Fibroblast of lung (primary cell): ENCODE measurements at regions not wholly inside any gene's neighbourhood (a gene's known extent, or its start where the extent isn't known, plus 50 kb on each side); places are given as distances from the start of the nearest gene placed in this dataset.
A peak's percentile ranks its signal among the peaks of the same experiment; 100 is the strongest.

Experiments
- DNase-seq, 2 donors: peaks; one replicate each; pipeline versions ENCODE4 v3.0.0 to v3.0.0-alpha.2; 2010; ENCODE audit warnings: low read depth in 2 of 2
- H2AFZ ChIP-seq: 2 replicates; pipeline ENCODE4 v1.5.1; 2012; ENCODE audit warnings: low read length, control low read depth, inconsistent platforms
- H3K27ac ChIP-seq: 2 replicates; pipeline ENCODE4 v1.5.1; 2011; ENCODE audit warnings: low read length, control low read depth; ENCODE audit not compliant: insufficient read depth
- H3K27me3 ChIP-seq: 2 replicates; pipeline ENCODE4 v1.5.1; 2011; ENCODE audit warnings: mild to moderate bottlenecking, low read length; ENCODE audit not compliant: control insufficient read depth, insufficient read depth
- H3K36me3 ChIP-seq: 2 replicates; pipeline ENCODE4 v1.5.1; 2011; ENCODE audit warnings: low read length; ENCODE audit not compliant: control insufficient read depth, insufficient read depth
- H3K4me1 ChIP-seq: 2 replicates; pipeline ENCODE4 v1.5.1; 2011; ENCODE audit warnings: low read length; ENCODE audit not compliant: control insufficient read depth, insufficient read depth; ENCODE audit errors: extremely low read depth
- H3K4me2 ChIP-seq: 2 replicates; pipeline ENCODE4 v1.5.1; 2011; ENCODE audit warnings: low read length, control low read depth; ENCODE audit not compliant: insufficient read depth; ENCODE audit errors: extremely low read depth
- H3K4me3 ChIP-seq, 4 experiments: fragments of 200-600 bp in 1 of 4; sonication (generic) in 1 of 4; replicated peaks in 1 of 4; 2 replicates each; pipeline ENCODE4 v1.5.1; 2011 to 2016; ENCODE audit warnings: low read length in 4 of 4, low read depth in 3 of 4, mild to moderate bottlenecking in 3 of 4, control low read depth in 2 of 4, inconsistent platforms in 1 of 4, mixed read lengths in 1 of 4; ENCODE audit not compliant: insufficient read depth in 1 of 4; ENCODE audit errors: control extremely low read depth in 1 of 4
- H3K79me2 ChIP-seq: 2 replicates; pipeline ENCODE4 v1.5.1; 2012; ENCODE audit warnings: mild to moderate bottlenecking, low read length, inconsistent platforms; ENCODE audit not compliant: control insufficient read depth, insufficient read depth
- H3K9ac ChIP-seq: 2 replicates; pipeline ENCODE4 v1.5.1; 2011; ENCODE audit warnings: mild to moderate bottlenecking, low read length, control low read depth; ENCODE audit not compliant: insufficient read depth
- H3K9me3 ChIP-seq: 2 replicates; pipeline ENCODE4 v1.5.1; 2012; ENCODE audit warnings: low read depth, low read length; ENCODE audit not compliant: control insufficient read depth, insufficient read depth
- H4K20me1 ChIP-seq: 2 replicates; pipeline ENCODE4 v1.5.1; 2011; ENCODE audit warnings: low read length; ENCODE audit not compliant: control insufficient read depth, insufficient read depth; ENCODE audit errors: extremely low read depth
- EZH2 ChIP-seq: IDR thresholded peaks from 2 replicates; pipeline ENCODE4 v1.5.1; 2012; ENCODE audit warnings: low read length, control low read depth, mild to moderate bottlenecking; ENCODE audit errors: missing control alignments
- TF ChIP-seq, protein P1 (sequence below), 2 donors: IDR thresholded peaks in 1 of 2; conservative IDR thresholded peaks in 1 of 2; 1 replicate in 1 of 2; 2 replicates in 1 of 2; pipeline ENCODE4 v1.5.1; 2011 to 2012; ENCODE audit warnings: low read length in 2 of 2, control low read depth in 1 of 2, inconsistent platforms in 1 of 2, low read depth in 1 of 2, mild to moderate bottlenecking in 1 of 2

- no peak overlapping the region for H3K9ac ChIP-seq
- no peak overlapping the region for H3K27ac ChIP-seq
- H3K4me1 ChIP-seq, result peaks cover 6% of the 10 kb centered on the region
- DNase-seq, result peak; percentile 28 to 81
- no peak overlapping the region for H3K4me3 ChIP-seq
- no peak overlapping the region for H3K4me2 ChIP-seq
- no peaks in the 10 kb centered on the region for H3K27me3 ChIP-seq
- no peak overlapping the region for H2AFZ ChIP-seq
- TF ChIP-seq, protein P1, sequence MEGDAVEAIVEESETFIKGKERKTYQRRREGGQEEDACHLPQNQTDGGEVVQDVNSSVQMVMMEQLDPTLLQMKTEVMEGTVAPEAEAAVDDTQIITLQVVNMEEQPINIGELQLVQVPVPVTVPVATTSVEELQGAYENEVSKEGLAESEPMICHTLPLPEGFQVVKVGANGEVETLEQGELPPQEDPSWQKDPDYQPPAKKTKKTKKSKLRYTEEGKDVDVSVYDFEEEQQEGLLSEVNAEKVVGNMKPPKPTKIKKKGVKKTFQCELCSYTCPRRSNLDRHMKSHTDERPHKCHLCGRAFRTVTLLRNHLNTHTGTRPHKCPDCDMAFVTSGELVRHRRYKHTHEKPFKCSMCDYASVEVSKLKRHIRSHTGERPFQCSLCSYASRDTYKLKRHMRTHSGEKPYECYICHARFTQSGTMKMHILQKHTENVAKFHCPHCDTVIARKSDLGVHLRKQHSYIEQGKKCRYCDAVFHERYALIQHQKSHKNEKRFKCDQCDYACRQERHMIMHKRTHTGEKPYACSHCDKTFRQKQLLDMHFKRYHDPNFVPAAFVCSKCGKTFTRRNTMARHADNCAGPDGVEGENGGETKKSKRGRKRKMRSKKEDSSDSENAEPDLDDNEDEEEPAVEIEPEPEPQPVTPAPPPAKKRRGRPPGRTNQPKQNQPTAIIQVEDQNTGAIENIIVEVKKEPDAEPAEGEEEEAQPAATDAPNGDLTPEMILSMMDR (conservative IDR thresholded peaks at IDR 0.05 in 1 of 2, IDR thresholded peaks at IDR 0.05 in 1 of 2; ENCODE audit: low read depth in 1 of 2, low read length in 2 of 2), result no peak
- TF ChIP-seq EZH2, result no peak
- H3K79me2 ChIP-seq, result no peaks in the 10 kb centered on the region
- H3K9me3 ChIP-seq, result no peaks in the 10 kb centered on the region
- no peaks in the 10 kb centered on the region for H4K20me1 ChIP-seq
- no peaks in the 10 kb centered on the region for H3K36me3 ChIP-seq
Measured at GRCh38 chr21:35252831-35253230, 203.7 kb upstream of the RUNX1 start.

DNA sequence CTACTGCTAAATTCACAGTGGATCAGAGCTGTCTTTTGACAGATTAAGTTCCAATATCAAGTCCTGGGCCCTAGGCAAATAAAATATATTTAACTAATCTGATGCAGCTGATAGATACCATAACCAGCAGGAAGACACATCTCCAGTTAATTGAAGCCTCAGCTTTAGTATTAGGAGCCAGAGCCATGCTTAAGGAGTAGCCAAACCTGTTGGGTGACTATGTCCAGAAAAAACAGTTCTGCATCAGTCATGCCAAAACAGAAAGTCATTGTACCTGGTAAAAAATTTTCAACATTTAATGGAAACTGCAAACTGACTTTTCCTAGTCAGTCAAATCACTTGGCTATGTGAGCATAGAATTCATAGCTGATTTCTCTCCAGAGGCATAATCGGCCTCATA lies 200.5 kb upstream of the RUNX1 start:
- no peak for DNase-seq
- no peak overlapping the region for H2AFZ ChIP-seq
- no peaks in the 10 kb centered on the region for H3K4me1 ChIP-seq
- H3K36me3 ChIP-seq, result no peaks in the 10 kb centered on the region
- no peak overlapping the region for H3K4me3 ChIP-seq
- H3K27ac ChIP-seq, result no peak overlapping the region
- no peaks in the 10 kb centered on the region for H3K9me3 ChIP-seq
- H3K4me2 ChIP-seq, result no peak overlapping the region
- no peaks in the 10 kb centered on the region for H4K20me1 ChIP-seq
- no peak overlapping the region for H3K9ac ChIP-seq
- TF ChIP-seq, protein P1 (conservative IDR thresholded peaks at IDR 0.05 in 1 of 2, IDR thresholded peaks at IDR 0.05 in 1 of 2; ENCODE audit: low read depth in 1 of 2, low read length in 2 of 2), result no peak
- no peak for TF ChIP-seq EZH2
- no peaks in the 10 kb centered on the region for H3K79me2 ChIP-seq
- no peaks in the 10 kb centered on the region for H3K27me3 ChIP-seq

GRCh38 chr21:35245879-35246278 lies 196.8 kb upstream of the RUNX1 start:
- Histone ChIP-seq H3K36me3 (no peaks in the 10 kb centered on the region), H3K4me3 (no peak overlapping the region), H3K9me3 (no peaks in the 10 kb centered on the region), H4K20me1 (no peaks in the 10 kb centered on the region), H2AFZ (no peak overlapping the region), H3K27me3 (no peaks in the 10 kb centered on the region), H3K4me1 (no peaks in the 10 kb centered on the region), H3K79me2 (no peaks in the 10 kb centered on the region), H3K9ac (no peak overlapping the region), H3K27ac (no peak overlapping the region), H3K4me2 (no peak overlapping the region)
- TF ChIP-seq EZH2, result no peak
- TF ChIP-seq, protein P1 (conservative IDR thresholded peaks at IDR 0.05 in 1 of 2, IDR thresholded peaks at IDR 0.05 in 1 of 2; ENCODE audit: low read depth in 1 of 2, low read length in 2 of 2), result no peak
- no peak for DNase-seq
